ENCODE measurements at regions not wholly inside any gene's neighbourhood (a gene's known extent, or its start where the extent isn't known, plus 50 kb on each side); places are given as distances from the start of the nearest gene placed in this dataset.
"Not testable (repeated sequence)": the region's sequence is repeated elsewhere in the genome, so short reads cannot be mapped to it uniquely, and the experiment has no call there.

GRCh38 chrX:45424326-45424725, 223.7 kb upstream of the DIPK2B start:
- Histone ChIP-seq H3K27me3 (no peaks in the 10 kb centered on the region), H3K36me3 (no peaks in the 10 kb centered on the region), H3K27ac (no peak overlapping the region), H3K4me1 (no peaks in the 10 kb centered on the region), H3K9me3 (no peaks in the 10 kb centered on the region), H3K4me3 (no peak overlapping the region)
- no peak for TF ChIP-seq CTCF (IDR thresholded peaks at IDR 0.05)
- DNase-seq (ENCODE audit: low spot score) = no peak

- H3K9me3 ChIP-seq = no peaks in the 10 kb centered on the region
- DNase-seq (ENCODE audit: low spot score) = no peak
- no peaks in the 10 kb centered on the region for H3K27me3 ChIP-seq
- H3K27ac ChIP-seq = no peak overlapping the region
- H3K4me1 ChIP-seq = no peaks in the 10 kb centered on the region
- TF ChIP-seq CTCF (IDR thresholded peaks at IDR 0.05) = no peak
- H3K36me3 ChIP-seq = no peaks in the 10 kb centered on the region
- no peak overlapping the region for H3K4me3 ChIP-seq
Observed at GRCh38 chrX:45422216-45422925, 221.7 kb upstream of the DIPK2B start.

DNA sequence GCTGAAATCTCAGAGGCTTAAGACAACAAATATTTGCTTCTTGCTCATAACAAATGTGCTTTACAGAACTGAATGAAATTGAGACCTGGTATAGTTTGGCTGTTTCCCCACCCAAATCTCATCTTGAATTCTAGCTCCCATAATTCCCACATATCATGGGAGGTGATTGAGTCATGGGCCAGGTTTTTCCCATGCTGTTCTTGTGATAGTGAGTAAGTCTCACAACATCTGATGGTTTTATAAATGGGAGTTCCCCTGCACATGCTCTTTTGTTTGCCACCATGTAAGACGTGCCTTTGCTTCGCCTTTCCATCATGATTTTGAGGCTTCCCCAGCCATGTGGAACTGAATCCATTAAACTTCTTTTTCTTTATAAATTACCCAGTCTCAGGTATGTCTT, 221.1 kb upstream of the DIPK2B start:
- Histone ChIP-seq H3K27ac (no peak overlapping the region), H3K27me3 (no peaks in the 10 kb centered on the region), H3K4me3 (no peak overlapping the region), H3K36me3 (no peaks in the 10 kb centered on the region), H3K9me3 (no peaks in the 10 kb centered on the region), H3K4me1 (no peaks in the 10 kb centered on the region)
- TF ChIP-seq CTCF (IDR thresholded peaks at IDR 0.05) = no peak
- no peak for DNase-seq (ENCODE audit: low spot score)

DNA sequence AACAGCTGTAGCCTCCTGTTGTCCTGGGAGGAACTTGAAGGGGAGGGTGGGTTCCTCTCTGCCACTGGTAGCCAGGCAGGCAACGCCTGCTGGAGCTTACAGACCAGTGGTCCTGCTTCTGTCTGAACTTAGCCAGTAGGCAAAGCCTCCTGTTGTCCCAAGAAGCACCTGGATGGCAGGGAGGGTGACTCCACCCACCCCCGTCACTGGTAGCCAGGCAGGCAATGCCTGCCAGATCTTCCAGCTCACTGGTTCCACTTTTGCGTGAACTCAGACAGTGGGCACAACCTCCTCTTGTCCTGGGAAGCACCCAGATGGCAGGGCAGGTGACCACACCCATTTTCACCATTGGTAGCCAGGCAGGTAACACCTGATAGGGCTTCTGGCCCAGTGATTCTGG, 203.5 kb upstream of the DIPK2B start:
- DNase-seq (ENCODE audit: low spot score) = no peak
- Histone ChIP-seq H3K4me3 (no peak overlapping the region), H3K27me3 (no peaks in the 10 kb centered on the region), H3K4me1 (no peaks in the 10 kb centered on the region), H3K9me3 (peaks cover 0 to 18% of the 10 kb centered on the region in 2 donors), H3K27ac (no peak overlapping the region), H3K36me3 (no peaks in the 10 kb centered on the region)
- no peak for TF ChIP-seq CTCF (IDR thresholded peaks at IDR 0.05)

GRCh38 chrX:45401923-45402322, 201.2 kb upstream of the DIPK2B start:
- no peak for TF ChIP-seq CTCF (IDR thresholded peaks at IDR 0.05)
- no peak overlapping the region for H3K27ac ChIP-seq
- no peaks in the 10 kb centered on the region for H3K4me1 ChIP-seq

DNA sequence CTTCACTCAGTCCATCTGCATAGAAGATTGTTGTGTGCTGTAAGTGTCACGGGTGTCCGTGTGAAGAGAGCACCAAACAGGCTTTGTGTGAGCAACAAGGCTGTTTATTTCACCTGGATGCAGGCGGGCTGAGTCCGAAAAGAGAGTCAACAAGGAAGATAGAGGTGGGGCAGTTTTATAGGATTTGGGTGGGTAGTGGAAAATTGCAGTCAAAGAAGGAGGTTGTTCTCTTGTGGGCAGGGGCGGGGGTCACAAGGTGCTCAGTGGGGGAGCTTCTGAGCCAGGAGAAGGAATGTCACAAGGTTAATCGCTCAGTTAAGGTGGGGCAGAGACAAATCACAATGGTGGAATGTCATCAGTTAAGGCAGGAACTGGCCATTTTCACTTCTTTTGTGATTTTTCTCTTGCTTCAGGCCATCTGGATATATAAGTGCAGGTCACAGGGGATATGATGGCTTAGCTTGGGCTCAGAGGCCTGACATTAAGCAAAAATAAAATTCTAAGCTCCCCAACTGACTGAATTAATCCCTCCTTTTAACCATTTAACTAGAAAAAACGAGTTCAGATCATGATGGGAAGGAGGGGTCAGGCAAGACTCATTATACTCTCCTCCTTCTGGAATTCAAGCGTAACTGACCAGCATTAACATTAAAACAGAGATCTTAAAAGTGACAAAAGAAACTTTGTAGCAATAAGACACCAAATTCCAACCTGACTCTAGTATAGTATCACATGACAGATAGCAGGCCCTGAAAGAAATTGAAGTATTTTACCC, 200.5 kb upstream of the DIPK2B start:
- H3K27me3 ChIP-seq; DNase-seq (ENCODE audit: low spot score); H3K36me3 ChIP-seq; H3K27ac ChIP-seq; H3K4me1 ChIP-seq; H3K4me3 ChIP-seq: not testable (repeated sequence)
- peaks cover 0 to 16% of the 10 kb centered on the region in 2 donors for H3K9me3 ChIP-seq

More at GRCh38 chrX:45401923-45402322, 201.2 kb upstream of the DIPK2B start:
- no peak for DNase-seq (ENCODE audit: low spot score)
- peaks cover 0 to 16% of the 10 kb centered on the region in 2 donors for H3K9me3 ChIP-seq
- no peaks in the 10 kb centered on the region for H3K27me3 ChIP-seq
- H3K4me3 ChIP-seq = no peak overlapping the region
- H3K36me3 ChIP-seq = no peaks in the 10 kb centered on the region

Measured in right atrium auricular region (tissue), 2 donors.